Spleen (tissue), 11 donors: ENCODE measurements at regions not wholly inside any gene's neighbourhood (a gene's known extent, or its start where the extent isn't known, plus 50 kb on each side); places are given as distances from the start of the nearest gene placed in this dataset.

Experiments used
- DNase-seq: peaks from one replicate; pipeline ENCODE4 v3.0.0-alpha.2; 2020
- H3K27ac ChIP-seq, 8 donors: fragments of 200-600 bp; sonication (generic) in 7 of 8; 1 replicate in 4 of 8; 2 replicates in 4 of 8; pipeline versions ENCODE4 v1.5.0 to v1.8.0; 2016 to 2021; ENCODE audit warnings: inconsistent platforms in 4 of 8, mild to moderate bottlenecking in 4 of 8, moderate library complexity in 1 of 8
- H3K27me3 ChIP-seq, 7 donors: fragments of 200-600 bp; sonication (generic) in 6 of 7; replicated peaks in 1 of 7; 1 replicate in 4 of 7; 2 replicates in 3 of 7; pipeline versions ENCODE4 v1.5.0 to v1.8.0; 2016 to 2021; ENCODE audit warnings: inconsistent platforms in 3 of 7, mild to moderate bottlenecking in 1 of 7
- H3K36me3 ChIP-seq, 6 donors: fragments of 200-600 bp; sonication (generic) in 5 of 6; 1 replicate in 4 of 6; 2 replicates in 2 of 6; pipeline versions ENCODE4 v1.5.0 to v1.8.0; 2016 to 2021; ENCODE audit warnings: inconsistent platforms in 2 of 6
- H3K4me1 ChIP-seq, 6 donors: fragments of 200-600 bp; sonication (generic) in 5 of 6; 1 replicate in 3 of 6; 2 replicates in 3 of 6; pipeline versions ENCODE4 v1.5.0 to v1.8.0; 2016 to 2021; ENCODE audit warnings: inconsistent platforms in 3 of 6
- H3K4me3 ChIP-seq, 8 donors: fragments of 200-600 bp; sonication (generic) in 7 of 8; 1 replicate in 4 of 8; 2 replicates in 4 of 8; pipeline versions ENCODE4 v1.5.0 to v1.8.0; 2016 to 2021; ENCODE audit warnings: inconsistent platforms in 4 of 8, mild to moderate bottlenecking in 4 of 8, moderate library complexity in 2 of 8
- H3K9me3 ChIP-seq, 8 donors: fragments of 200-600 bp; sonication (generic) in 7 of 8; 1 replicate in 4 of 8; 2 replicates in 4 of 8; pipeline versions ENCODE4 v1.5.0 to v1.8.0; 2016 to 2021; ENCODE audit warnings: inconsistent platforms in 4 of 8
- CTCF ChIP-seq, 11 experiments: fragments of 200-600 bp in 7 of 11; fragments of 450-650 bp in 4 of 11; sonication (generic) in 4 of 11; IDR thresholded peaks in 8 of 11; conservative IDR thresholded peaks in 3 of 11; 1 replicate in 7 of 11; 2 replicates in 4 of 11; pipeline versions ENCODE4 v1.4.0 to v1.8.0; 2016 to 2021; ENCODE audit warnings: antibody characterized with exemption in 11 of 11, inconsistent platforms in 4 of 11, mild to moderate bottlenecking in 1 of 11
- POLR2A ChIP-seq, 3 donors: fragments of 450-650 bp; IDR thresholded peaks; one replicate each; pipeline ENCODE4 v1.5.1; 2017; ENCODE audit warnings: antibody characterized with exemption in 3 of 3, mild to moderate bottlenecking in 1 of 3
- POLR2AphosphoS5 ChIP-seq, 3 donors: sonication (generic); formaldehyde crosslinking; IDR thresholded peaks; one replicate each; pipeline ENCODE4 v1.5.1; 2017; ENCODE audit warnings: antibody characterized with exemption in 3 of 3
- WGBS, 5 donors: extraction: QIAGEN DNeasy Blood & Tissue Kit in 3 of 5; methylation state at CpG; one replicate each; pipeline versions ENCODE4 v1.1.5 to v1.1.7; 2013 to 2018; 5-methylcytosine and 5-hydroxymethylcytosine counted together
- intact Hi-C: fragments of 100-400 bp; cut with DNase I; formaldehyde crosslinking; loops from one replicate; pipeline ENCODE4 v1.15.0; 2023; ENCODE audit warnings: low total_unique reads
- donor health status: healthy with polysubstance abuse.
- donor health status: DM: no; HTN: no; CAD: no; lungs with moderate emphysema.
- donor health status: DM: no; HTN: no; CAD: no.
- donor health status: Bipolar disorder and iron deficiency.
- donor health status: healthy.
- donor health status: DM: no; HTN: no; CAD: no.
- donor health status: DM: yes; HTN: yes; CAD: no.

- H3K4me1 ChIP-seq: no peaks in the 10 kb centered on the region
- no peak overlapping the region for H3K4me3 ChIP-seq
- no peaks in the 10 kb centered on the region for H3K9me3 ChIP-seq
- WGBS, 5 donors: 96 to 100% (median 97%) methylated on average over 6 of the region's 6 CpGs
- no peak overlapping the region for H3K27ac ChIP-seq
- intact Hi-C loops: no loop called here
- H3K36me3 ChIP-seq: no peaks in the 10 kb centered on the region
- no peak for DNase-seq
- no peak for TF ChIP-seq POLR2A (IDR thresholded peaks at IDR 0.05)
- TF ChIP-seq POLR2AphosphoS5 (IDR thresholded peaks at IDR 0.05): no peak
- TF ChIP-seq CTCF (IDR thresholded peaks at IDR 0.05 in 8 of 11, conservative IDR thresholded peaks at IDR 0.05 in 3 of 11): no peak
- no peaks in the 10 kb centered on the region for H3K27me3 ChIP-seq
These were observed 93.0 kb upstream of the MANSC4 start for GRCh38 chr12:27873010-27873409.

GRCh38 chr12:27871946-27872345 lies 91.9 kb upstream of the MANSC4 start:
- DNase-seq: no peak
- Histone ChIP-seq H3K36me3 (no peaks in the 10 kb centered on the region), H3K27me3 (no peaks in the 10 kb centered on the region), H3K27ac (no peak overlapping the region), H3K4me3 (no peak overlapping the region), H3K9me3 (no peaks in the 10 kb centered on the region), H3K4me1 (no peaks in the 10 kb centered on the region)
- WGBS, 5 donors: 80 to 92% (median 82%) methylated on average over 3 of the region's 3 CpGs
- no peak for TF ChIP-seq CTCF (IDR thresholded peaks at IDR 0.05 in 8 of 11, conservative IDR thresholded peaks at IDR 0.05 in 3 of 11)
- TF ChIP-seq POLR2A (IDR thresholded peaks at IDR 0.05): no peak
- no peak for TF ChIP-seq POLR2AphosphoS5 (IDR thresholded peaks at IDR 0.05)
- intact Hi-C loops: no loop called here

GRCh38 chr12:27870939-27871338 lies 90.9 kb upstream of the MANSC4 start:
- TF ChIP-seq POLR2AphosphoS5 (IDR thresholded peaks at IDR 0.05) (no peak), CTCF (IDR thresholded peaks at IDR 0.05 in 8 of 11, conservative IDR thresholded peaks at IDR 0.05 in 3 of 11) (no peak), POLR2A (IDR thresholded peaks at IDR 0.05) (no peak)
- no peak overlapping the region for H3K4me3 ChIP-seq
- no peaks in the 10 kb centered on the region for H3K9me3 ChIP-seq
- DNase-seq: no peak
- no peaks in the 10 kb centered on the region for H3K27me3 ChIP-seq
- intact Hi-C loops: no loop called here
- H3K4me1 ChIP-seq: no peaks in the 10 kb centered on the region
- no peak overlapping the region for H3K27ac ChIP-seq
- no peaks in the 10 kb centered on the region for H3K36me3 ChIP-seq
- WGBS, 5 donors: 79 to 88% (median 87%) methylated on average over 4 of the region's 4 CpGs

GRCh38 chr12:27869567-27869966 lies 89.5 kb upstream of the MANSC4 start:
- 80 to 91% (median 87%) methylated on average over 12 of the region's 12 CpGs for WGBS, 5 donors
- no peaks in the 10 kb centered on the region for H3K27me3 ChIP-seq
- DNase-seq: no peak
- TF ChIP-seq CTCF (IDR thresholded peaks at IDR 0.05 in 8 of 11, conservative IDR thresholded peaks at IDR 0.05 in 3 of 11): no peak
- no peak for TF ChIP-seq POLR2A (IDR thresholded peaks at IDR 0.05)
- TF ChIP-seq POLR2AphosphoS5 (IDR thresholded peaks at IDR 0.05): no peak
- H3K36me3 ChIP-seq: no peaks in the 10 kb centered on the region
- H3K4me3 ChIP-seq: no peak overlapping the region
- intact Hi-C loops: no loop called here
- H3K9me3 ChIP-seq: no peaks in the 10 kb centered on the region
- H3K27ac ChIP-seq: no peak overlapping the region
- H3K4me1 ChIP-seq: no peaks in the 10 kb centered on the region
